GM18858 (cell line): ENCODE measurements at regions not wholly inside any gene's neighbourhood (a gene's known extent, or its start where the extent isn't known, plus 50 kb on each side); places are given as distances from the start of the nearest gene placed in this dataset.
"Not testable (repeated sequence)": the region's sequence is repeated elsewhere in the genome, so short reads cannot be mapped to it uniquely, and the experiment has no call there.

Source experiments
- ATAC-seq: cut with Tn5 transposase; IDR thresholded peaks from one replicate; pipeline ENCODE4 v1.9.1; 2021; ENCODE audit not compliant: unreplicated experiment

- no peak for ATAC-seq
These were observed 74.1 kb upstream of the HSPA9 start for GRCh38 chr5:138649316-138649720.

GRCh38 chr5:138648841-138649240 lies 73.6 kb upstream of the HSPA9 start:
- no peak for ATAC-seq

DNA sequence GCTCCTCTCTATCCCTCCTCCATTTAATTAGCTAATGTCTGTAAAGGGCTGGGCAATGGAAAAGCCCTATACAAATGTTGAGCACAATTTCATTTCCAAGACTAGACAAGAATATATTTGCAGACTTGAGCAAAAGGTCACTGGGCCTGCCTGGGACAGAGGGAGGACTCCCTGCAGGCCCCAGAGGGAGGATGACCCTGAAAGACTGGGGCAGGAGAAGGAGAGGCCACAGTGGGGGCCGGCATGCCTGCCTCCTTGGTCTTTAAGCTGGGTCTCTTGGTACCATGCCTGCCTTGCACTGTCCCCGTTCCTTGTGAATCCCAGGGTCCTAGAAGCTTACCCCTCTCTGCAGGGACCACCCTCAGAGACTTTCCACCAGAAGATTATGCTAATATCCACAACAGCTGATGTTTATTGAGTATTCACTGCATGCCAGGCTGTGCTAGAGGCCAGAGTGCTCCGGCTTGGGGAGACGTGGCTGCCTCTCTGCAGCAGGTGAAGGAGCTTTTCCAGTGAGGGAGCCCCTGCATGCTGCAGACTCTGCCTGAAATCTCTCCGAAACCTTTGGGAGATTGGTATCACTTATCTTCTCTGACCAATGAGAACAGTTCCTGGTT lies 72.7 kb upstream of the HSPA9 start:
- no peak for ATAC-seq

GRCh38 chr5:138647261-138647788 lies 72.1 kb upstream of the HSPA9 start:
- no peak for ATAC-seq

GRCh38 chr5:138646671-138647070 lies 71.5 kb upstream of the HSPA9 start:
- no peak for ATAC-seq

- ATAC-seq, result no peak
These were observed 70.8 kb upstream of the HSPA9 start for GRCh38 chr5:138645778-138646575.

DNA sequence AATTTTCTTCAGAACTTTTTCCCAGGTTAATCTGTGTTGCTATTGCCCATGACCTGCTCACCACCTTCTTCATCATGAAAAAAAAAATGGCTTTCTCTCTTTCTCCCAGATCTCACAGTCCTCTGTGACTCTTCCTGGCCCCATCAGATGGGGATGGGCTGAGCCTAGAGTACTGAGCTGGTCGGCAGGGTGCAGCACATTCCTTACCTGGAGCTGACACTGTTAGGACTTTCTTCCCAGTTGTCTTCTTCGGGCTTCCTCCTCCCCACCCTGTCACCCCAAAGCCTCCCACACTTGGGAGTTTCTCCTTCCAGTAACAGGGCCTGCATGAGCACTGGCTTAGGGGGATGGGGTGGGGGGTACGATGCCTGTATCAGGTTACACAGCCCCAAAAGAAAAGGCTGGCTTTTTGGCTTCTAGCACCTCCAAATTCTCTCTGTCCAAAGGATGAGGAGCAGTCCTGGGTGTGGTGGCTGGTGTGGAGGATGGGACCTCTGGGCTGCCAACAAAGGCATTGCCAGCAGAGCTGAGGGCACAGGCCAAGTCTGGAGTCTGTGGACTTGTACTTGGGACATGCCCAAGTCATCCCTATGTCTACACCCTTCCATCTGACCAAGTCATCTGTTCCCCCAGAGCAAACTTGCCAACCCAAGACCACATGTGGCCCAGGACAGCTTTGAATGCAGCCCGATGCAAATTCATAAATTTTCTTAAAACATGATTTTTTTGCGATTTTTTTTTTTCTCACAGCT lies 68.0 kb upstream of the HSPA9 start:
- ATAC-seq, result no peak

DNA sequence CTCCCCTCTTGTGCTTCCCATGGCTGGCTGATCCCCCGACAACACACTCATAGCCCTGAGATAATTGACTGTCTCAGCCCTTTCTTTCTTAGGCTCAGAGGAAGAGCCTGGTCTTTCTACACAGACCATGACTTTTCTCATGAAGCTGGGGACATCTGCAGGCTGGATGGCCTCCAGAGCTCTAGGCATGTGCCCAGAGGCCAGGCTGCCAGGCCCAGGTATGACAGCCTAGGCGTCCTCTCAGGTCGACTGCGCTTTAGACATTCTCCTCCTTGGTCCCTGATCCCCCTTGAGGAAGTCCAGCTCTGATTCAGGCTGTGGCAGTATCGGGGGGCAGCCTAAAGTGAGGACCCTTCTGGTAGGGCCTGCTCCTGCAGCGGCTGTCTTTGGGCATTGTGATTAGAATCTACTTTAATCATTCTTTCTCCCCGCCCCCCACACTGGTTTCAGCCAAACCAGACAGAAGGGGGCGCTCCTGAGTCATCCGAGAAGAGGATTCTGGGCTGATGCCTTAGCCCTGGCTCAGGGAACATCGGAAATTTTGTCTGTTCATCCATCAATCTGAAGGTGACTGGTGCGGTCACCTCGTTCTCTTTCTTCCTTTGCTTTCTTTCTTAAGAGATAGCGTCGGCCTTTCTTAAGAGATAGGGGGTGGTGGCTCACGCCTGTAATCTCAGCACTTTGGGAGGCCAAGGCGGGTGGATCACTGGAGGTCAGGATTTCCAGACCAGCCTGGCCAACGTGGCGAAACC lies 66.5 kb upstream of the HSPA9 start:
- no peak for ATAC-seq

GRCh38 chr5:138640646-138641254 lies 65.5 kb upstream of the HSPA9 start:
- no peak for ATAC-seq

DNA sequence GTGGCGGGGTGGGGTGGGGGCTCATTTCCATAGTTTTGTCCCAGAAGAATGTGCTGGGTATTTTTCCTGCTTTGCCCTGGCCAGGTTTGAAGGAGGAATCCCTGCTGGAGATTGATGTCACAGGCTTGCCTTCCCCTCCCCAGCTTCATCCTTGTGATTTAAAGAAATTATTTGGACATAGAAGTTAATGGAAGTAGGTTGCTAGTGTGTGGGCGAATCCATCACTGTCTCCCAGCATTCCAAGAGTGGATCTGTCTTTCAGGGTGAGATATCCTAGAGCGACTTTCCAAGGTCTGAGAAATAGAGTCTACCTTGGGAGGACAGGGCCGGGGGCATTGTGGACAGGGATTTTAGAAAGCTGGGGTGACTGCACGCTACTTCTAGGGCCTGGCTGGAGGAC lies 64.9 kb upstream of the HSPA9 start:
- ATAC-seq, result no peak

- no peak for ATAC-seq
These were observed 64.1 kb upstream of the HSPA9 start for GRCh38 chr5:138639326-138639725.

GRCh38 chr5:138637256-138637655 lies 62.1 kb upstream of the HSPA9 start:
- no peak for ATAC-seq

GRCh38 chr5:138636398-138636944 lies 61.3 kb upstream of the HSPA9 start:
- ATAC-seq, result no peak

DNA sequence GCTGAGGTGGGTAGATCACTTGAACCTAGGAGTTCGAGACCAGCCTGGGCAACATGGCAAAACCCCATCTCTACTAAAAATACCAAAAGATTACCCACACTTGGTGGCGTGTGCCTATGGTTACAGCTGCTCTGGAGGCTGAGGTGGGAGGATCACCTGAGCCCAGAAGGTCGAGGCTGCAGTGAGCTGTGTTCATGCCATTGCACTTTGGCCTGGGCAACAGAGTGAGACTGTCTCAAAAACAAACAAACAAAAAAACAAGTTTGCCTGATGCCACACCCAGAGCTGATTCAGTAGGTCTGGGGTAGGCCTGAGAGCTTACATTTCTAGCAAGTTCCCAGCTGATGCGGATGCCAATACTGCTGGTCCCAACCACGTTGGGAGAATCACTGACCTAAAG lies 60.5 kb upstream of the HSPA9 start:
- ATAC-seq, result no peak

DNA sequence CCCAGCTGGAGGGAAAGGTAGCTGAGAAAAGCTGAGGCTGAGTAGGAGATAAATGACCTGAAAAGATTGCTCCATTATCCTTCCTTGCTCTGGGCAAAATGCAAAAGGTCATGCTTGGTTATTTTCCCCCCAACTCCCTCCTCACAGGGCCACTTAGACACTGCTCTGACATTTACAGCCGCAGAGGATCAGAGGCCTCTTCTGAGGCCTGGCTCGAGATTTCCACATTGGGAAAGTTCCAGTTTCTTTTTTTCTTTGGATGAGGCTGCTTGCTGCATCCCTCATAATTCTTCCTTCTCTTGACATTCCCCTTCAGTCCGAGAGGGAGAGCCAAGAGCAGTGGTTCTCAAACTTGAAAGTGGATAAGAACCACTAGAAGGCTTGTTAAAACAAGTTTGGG lies 60.1 kb upstream of the HSPA9 start:
- no peak for ATAC-seq

- ATAC-seq, result not testable (repeated sequence)
These were observed 59.6 kb upstream of the HSPA9 start for GRCh38 chr5:138634804-138635203.

GRCh38 chr5:138632900-138633489 lies 57.8 kb upstream of the HSPA9 start:
- no peak for ATAC-seq

- ATAC-seq, result no peak
These were observed 56.1 kb upstream of the HSPA9 start for GRCh38 chr5:138631096-138631928.

DNA sequence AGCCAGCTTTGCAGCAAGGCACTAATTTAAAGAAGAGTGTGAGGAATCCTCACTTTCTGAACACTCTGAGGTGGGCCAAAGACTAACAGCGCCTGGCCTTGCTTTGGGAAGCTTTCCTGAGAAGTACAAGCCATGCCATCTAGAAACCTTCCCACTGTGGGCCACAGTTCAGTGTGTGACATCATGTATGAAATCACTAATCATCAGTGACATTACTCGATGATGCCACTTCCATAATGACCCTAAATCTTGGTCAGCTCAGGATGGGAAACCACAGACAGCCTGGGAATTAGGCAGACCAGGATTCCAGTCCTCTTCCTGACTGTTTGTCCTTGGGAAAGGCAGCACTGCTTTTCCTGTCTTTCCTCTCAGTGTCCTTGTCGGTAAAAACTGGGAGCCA lies 54.2 kb upstream of the HSPA9 start:
- ATAC-seq, result no peak
